Adrenal gland (tissue), 9 donors: ENCODE measurements at regions not wholly inside any gene's neighbourhood (a gene's known extent, or its start where the extent isn't known, plus 50 kb on each side); places are given as distances from the start of the nearest gene placed in this dataset.

Source experiments
- DNase-seq, 7 donors: peaks; one replicate each; pipeline ENCODE4 v3.0.0-alpha.2; 2019 to 2020
- H3K27ac ChIP-seq, 5 donors: fragments of 200-600 bp; sonication (generic) in 4 of 5; 1 replicate in 3 of 5; 2 replicates in 2 of 5; pipeline versions ENCODE4 v1.5.1 to v1.8.0; 2016 to 2020; ENCODE audit warnings: mild to moderate bottlenecking in 1 of 5
- H3K27me3 ChIP-seq: fragments of 200-600 bp; 2 replicates; pipeline ENCODE4 v1.8.0; 2021
- H3K36me3 ChIP-seq, 2 donors: fragments of 200-600 bp; replicated peaks in 1 of 2; 1 replicate in 1 of 2; 2 replicates in 1 of 2; pipeline versions ENCODE4 v1.5.1 to v1.8.0; 2018 to 2022
- H3K4me1 ChIP-seq, 2 donors: fragments of 200-600 bp; replicated peaks in 1 of 2; 1 replicate in 1 of 2; 2 replicates in 1 of 2; pipeline versions ENCODE4 v1.5.1 to v1.8.0; 2018 to 2021
- H3K4me3 ChIP-seq, 4 donors: fragments of 200-600 bp; sonication (generic) in 3 of 4; one replicate each; pipeline ENCODE4 v1.5.1; 2016 to 2018
- H3K9me3 ChIP-seq, 3 donors: fragments of 200-600 bp; sonication (generic) in 1 of 3; replicated peaks in 1 of 3; 1 replicate in 2 of 3; 2 replicates in 1 of 3; pipeline versions ENCODE4 v1.5.1 to v1.8.0; 2016 to 2021
- POLR2A ChIP-seq, 2 donors: fragments of 450-650 bp; IDR thresholded peaks; one replicate each; pipeline ENCODE4 v1.6.1; 2017; ENCODE audit warnings: antibody characterized with exemption in 2 of 2, mild to moderate bottlenecking in 2 of 2, moderate library complexity in 1 of 2
- WGBS, 4 donors: extraction: QIAGEN DNeasy Blood & Tissue Kit in 2 of 4; methylation state at CpG; one replicate each; pipeline versions ENCODE4 v1.1.5 to v1.1.7; 2013 to 2017; 5-methylcytosine and 5-hydroxymethylcytosine counted together
- intact Hi-C, 2 donors: fragments of 100-400 bp; cut with DNase I; formaldehyde crosslinking; loops; one replicate each; pipeline versions ENCODE4 v1.14.1 to v1.15.0; 2022 to 2023
- TF ChIP-seq, protein P1 (sequence below), 6 experiments: fragments of 450-650 bp in 4 of 6; fragments of 200-600 bp in 2 of 6; sonication (generic) in 1 of 6; IDR thresholded peaks; 1 replicate in 5 of 6; 2 replicates in 1 of 6; pipeline versions ENCODE4 v1.5.1 to v1.8.0; 2016 to 2021; ENCODE audit warnings: antibody characterized with exemption in 6 of 6, mild to moderate bottlenecking in 2 of 6, moderate library complexity in 1 of 6
- donor health status: healthy with polysubstance abuse.
- donor health status: Bipolar disorder and iron deficiency.
- donor health status: DM: yes; HTN: yes; CAD: no.
- donor health status: DM: no; HTN: no; CAD: no.
- donor health status: DM: no; HTN: no; CAD: no.

DNA sequence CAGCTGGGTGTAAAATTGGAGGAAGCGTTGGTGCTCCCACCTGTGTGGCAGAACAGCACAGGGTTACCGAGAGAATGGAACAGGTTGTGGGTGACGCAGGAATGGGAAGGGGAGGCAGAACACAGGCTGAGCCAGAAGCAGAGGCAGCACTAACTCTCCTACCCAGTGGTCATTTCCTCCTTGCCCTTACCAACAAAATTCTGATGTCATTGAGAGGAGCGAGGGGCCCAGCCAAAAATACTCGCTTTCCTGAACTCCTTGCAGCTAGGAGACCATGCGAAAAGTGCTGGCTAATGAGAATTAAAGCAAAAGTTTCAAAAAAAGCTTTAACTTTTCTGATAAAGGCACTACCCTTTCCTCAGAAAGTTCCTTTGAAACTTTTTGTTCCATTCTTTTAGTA is 54.4 kb upstream of the HMGA2 start:
- no peak overlapping the region for H3K27ac ChIP-seq
- no peak for DNase-seq
- intact Hi-C loops = no loop called here
- no peaks in the 10 kb centered on the region for H3K4me1 ChIP-seq
- no peaks in the 10 kb centered on the region for H3K36me3 ChIP-seq
- TF ChIP-seq, protein P1, sequence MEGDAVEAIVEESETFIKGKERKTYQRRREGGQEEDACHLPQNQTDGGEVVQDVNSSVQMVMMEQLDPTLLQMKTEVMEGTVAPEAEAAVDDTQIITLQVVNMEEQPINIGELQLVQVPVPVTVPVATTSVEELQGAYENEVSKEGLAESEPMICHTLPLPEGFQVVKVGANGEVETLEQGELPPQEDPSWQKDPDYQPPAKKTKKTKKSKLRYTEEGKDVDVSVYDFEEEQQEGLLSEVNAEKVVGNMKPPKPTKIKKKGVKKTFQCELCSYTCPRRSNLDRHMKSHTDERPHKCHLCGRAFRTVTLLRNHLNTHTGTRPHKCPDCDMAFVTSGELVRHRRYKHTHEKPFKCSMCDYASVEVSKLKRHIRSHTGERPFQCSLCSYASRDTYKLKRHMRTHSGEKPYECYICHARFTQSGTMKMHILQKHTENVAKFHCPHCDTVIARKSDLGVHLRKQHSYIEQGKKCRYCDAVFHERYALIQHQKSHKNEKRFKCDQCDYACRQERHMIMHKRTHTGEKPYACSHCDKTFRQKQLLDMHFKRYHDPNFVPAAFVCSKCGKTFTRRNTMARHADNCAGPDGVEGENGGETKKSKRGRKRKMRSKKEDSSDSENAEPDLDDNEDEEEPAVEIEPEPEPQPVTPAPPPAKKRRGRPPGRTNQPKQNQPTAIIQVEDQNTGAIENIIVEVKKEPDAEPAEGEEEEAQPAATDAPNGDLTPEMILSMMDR (IDR thresholded peaks at IDR 0.05) = no peak
- no peak for TF ChIP-seq POLR2A (IDR thresholded peaks at IDR 0.05)
- no peaks in the 10 kb centered on the region for H3K9me3 ChIP-seq
- no peaks in the 10 kb centered on the region for H3K27me3 ChIP-seq
- WGBS, 4 donors = 77 to 92% (median 80%) methylated on average over 6 of the region's 6 CpGs
- no peak overlapping the region for H3K4me3 ChIP-seq
